Embryonic facial prominence (tissue), 1 donor: ENCODE measurements at regions not wholly inside any gene's neighbourhood (a gene's known extent, or its start where the extent isn't known, plus 50 kb on each side); places are given as distances from the start of the nearest gene placed in this dataset.
A peak's percentile ranks its signal among the peaks of the same experiment; 100 is the strongest.

Experiments used
- DNase-seq: peaks from one replicate; pipeline ENCODE4 v3.0.0-alpha.2; 2016; ENCODE audit errors: extremely low spot score

GRCh38 chr2:217413193-217413592 is 553.3 kb upstream of the TNP1 start:
- no peak for DNase-seq

GRCh38 chr2:217412721-217413120 is 552.9 kb upstream of the TNP1 start:
- DNase-seq: no peak

- DNase-seq: no peak
These were observed 552.4 kb upstream of the TNP1 start for GRCh38 chr2:217412277-217412676.

GRCh38 chr2:217410681-217410960 is 550.8 kb upstream of the TNP1 start:
- DNase-seq: no peak

- no peak for DNase-seq
These were observed 550.3 kb upstream of the TNP1 start for GRCh38 chr2:217409949-217410680.

GRCh38 chr2:217407362-217407761 is 547.5 kb upstream of the TNP1 start:
- DNase-seq: no peak

GRCh38 chr2:217404236-217404760 is 544.4 kb upstream of the TNP1 start:
- no peak for DNase-seq

GRCh38 chr2:217402761-217403383 is 543.0 kb upstream of the TNP1 start:
- DNase-seq: peak; percentile 81

- no peak for DNase-seq
These were observed 542.3 kb upstream of the TNP1 start for GRCh38 chr2:217402144-217402543.

GRCh38 chr2:217399291-217399690 is 539.4 kb upstream of the TNP1 start:
- no peak for DNase-seq

- no peak for DNase-seq
These were observed 539.0 kb upstream of the TNP1 start for GRCh38 chr2:217398860-217399259.

GRCh38 chr2:217398101-217398500 is 538.2 kb upstream of the TNP1 start:
- DNase-seq: no peak

- no peak for DNase-seq
These were observed 536.7 kb upstream of the TNP1 start for GRCh38 chr2:217396586-217396985.

GRCh38 chr2:217396165-217396564 is 536.3 kb upstream of the TNP1 start:
- no peak for DNase-seq

GRCh38 chr2:217394510-217395351 is 534.9 kb upstream of the TNP1 start:
- DNase-seq: no peak

GRCh38 chr2:217393585-217394032 is 533.7 kb upstream of the TNP1 start:
- no peak for DNase-seq

GRCh38 chr2:217392930-217393584 is 533.2 kb upstream of the TNP1 start:
- DNase-seq: no peak

GRCh38 chr2:217387776-217388387 is 528.0 kb upstream of the TNP1 start:
- no peak for DNase-seq

- DNase-seq: no peak
These were observed 526.2 kb upstream of the TNP1 start for GRCh38 chr2:217386041-217386440.

- DNase-seq: no peak
These were observed 523.8 kb upstream of the TNP1 start for GRCh38 chr2:217383620-217384019.

- DNase-seq: no peak
These were observed 522.9 kb upstream of the TNP1 start for GRCh38 chr2:217382794-217383193.

- DNase-seq: no peak
These were observed 519.9 kb upstream of the TNP1 start for GRCh38 chr2:217379807-217380206.
